OCI-LY1 (cell line): ENCODE measurements at regions not wholly inside any gene's neighbourhood (a gene's known extent, or its start where the extent isn't known, plus 50 kb on each side); places are given as distances from the start of the nearest gene placed in this dataset.

Experiments
- EZH2 ChIP-seq: fragments of 200-600 bp; sonication (generic), shearing (Covaris generic); IDR thresholded peaks from 2 replicates; pipeline ENCODE4 v1.8.0; 2017; ENCODE audit warnings: borderline replicate concordance, mixed run types, mild to moderate bottlenecking, antibody characterized with exemption, low read length, moderate library complexity, mixed read lengths
- TF ChIP-seq, protein P1 (sequence below): fragments of 200-600 bp; sonication (generic), shearing (Covaris generic); IDR thresholded peaks from 2 replicates; pipeline ENCODE4 v1.5.1; 2017; ENCODE audit warnings: mild to moderate bottlenecking, antibody characterized with exemption, low read length, moderate library complexity, mixed read lengths

DNA sequence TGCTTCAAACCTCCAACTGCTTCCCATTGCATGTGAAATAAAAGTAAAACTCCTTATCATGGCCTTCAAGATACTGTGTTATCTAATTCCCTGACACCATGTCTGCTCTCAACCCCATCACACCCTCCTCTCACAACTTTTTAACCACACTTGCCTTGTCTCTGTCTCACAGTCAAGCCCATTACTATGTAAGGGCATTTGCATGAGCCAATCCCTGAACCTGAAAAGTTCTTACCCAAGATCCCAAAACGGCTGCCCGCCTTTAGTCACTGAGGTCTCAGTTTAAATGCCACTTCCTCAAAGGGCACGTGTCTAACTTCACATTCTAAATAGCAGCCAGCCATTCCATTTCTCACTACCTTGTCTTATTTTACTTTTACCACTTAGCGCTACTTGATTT is 83.1 kb downstream of the SST start:
- TF ChIP-seq, protein P1, sequence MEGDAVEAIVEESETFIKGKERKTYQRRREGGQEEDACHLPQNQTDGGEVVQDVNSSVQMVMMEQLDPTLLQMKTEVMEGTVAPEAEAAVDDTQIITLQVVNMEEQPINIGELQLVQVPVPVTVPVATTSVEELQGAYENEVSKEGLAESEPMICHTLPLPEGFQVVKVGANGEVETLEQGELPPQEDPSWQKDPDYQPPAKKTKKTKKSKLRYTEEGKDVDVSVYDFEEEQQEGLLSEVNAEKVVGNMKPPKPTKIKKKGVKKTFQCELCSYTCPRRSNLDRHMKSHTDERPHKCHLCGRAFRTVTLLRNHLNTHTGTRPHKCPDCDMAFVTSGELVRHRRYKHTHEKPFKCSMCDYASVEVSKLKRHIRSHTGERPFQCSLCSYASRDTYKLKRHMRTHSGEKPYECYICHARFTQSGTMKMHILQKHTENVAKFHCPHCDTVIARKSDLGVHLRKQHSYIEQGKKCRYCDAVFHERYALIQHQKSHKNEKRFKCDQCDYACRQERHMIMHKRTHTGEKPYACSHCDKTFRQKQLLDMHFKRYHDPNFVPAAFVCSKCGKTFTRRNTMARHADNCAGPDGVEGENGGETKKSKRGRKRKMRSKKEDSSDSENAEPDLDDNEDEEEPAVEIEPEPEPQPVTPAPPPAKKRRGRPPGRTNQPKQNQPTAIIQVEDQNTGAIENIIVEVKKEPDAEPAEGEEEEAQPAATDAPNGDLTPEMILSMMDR = no peak
- TF ChIP-seq EZH2 = no peak
